Thyroid gland (tissue), 4 donors: ENCODE measurements at regions not wholly inside any gene's neighbourhood (a gene's known extent, or its start where the extent isn't known, plus 50 kb on each side); places are given as distances from the start of the nearest gene placed in this dataset.

Source experiments
- DNase-seq, 2 donors: peaks; one replicate each; pipeline ENCODE4 v3.0.0-alpha.2; 2019
- H3K27ac ChIP-seq, 3 donors: fragments of 200-600 bp; sonication (generic); 1 replicate in 2 of 3; 2 replicates in 1 of 3; pipeline ENCODE4 v1.5.1; 2016 to 2019; ENCODE audit warnings: mild to moderate bottlenecking in 1 of 3, moderate library complexity in 1 of 3
- H3K27me3 ChIP-seq: fragments of 200-600 bp; sonication (generic); one replicate; pipeline ENCODE4 v1.5.1; 2019
- H3K36me3 ChIP-seq, 2 donors: fragments of 200-600 bp; sonication (generic); one replicate each; pipeline ENCODE4 v1.5.1; 2016 to 2019
- H3K4me1 ChIP-seq, 2 donors: fragments of 200-600 bp; sonication (generic); one replicate each; pipeline ENCODE4 v1.5.1; 2017 to 2019
- H3K4me3 ChIP-seq, 3 donors: fragments of 200-600 bp; sonication (generic); replicated peaks in 1 of 3; 1 replicate in 2 of 3; 2 replicates in 1 of 3; pipeline ENCODE4 v1.5.1; 2016; ENCODE audit warnings: mild to moderate bottlenecking in 1 of 3
- H3K9me3 ChIP-seq: fragments of 200-600 bp; sonication (generic); one replicate; pipeline ENCODE4 v1.5.1; 2017
- CTCF ChIP-seq, 6 experiments: fragments of 200-600 bp in 3 of 6; fragments of 450-650 bp in 3 of 6; sonication (generic) in 3 of 6; IDR thresholded peaks; one replicate each; pipeline ENCODE4 v1.5.1; 2016 to 2019; ENCODE audit warnings: antibody characterized with exemption in 6 of 6, mild to moderate bottlenecking in 2 of 6, inconsistent platforms in 1 of 6, moderate library complexity in 1 of 6
- POLR2A ChIP-seq, 2 donors: fragments of 450-650 bp; IDR thresholded peaks; one replicate each; pipeline ENCODE4 v1.6.1; 2017; ENCODE audit warnings: antibody characterized with exemption in 2 of 2, mild to moderate bottlenecking in 2 of 2, moderate library complexity in 1 of 2
- WGBS, 2 donors: methylation state at CpG; one replicate each; pipeline ENCODE4 v1.1.5; 2017; 5-methylcytosine and 5-hydroxymethylcytosine counted together
- intact Hi-C: fragments of 100-400 bp; cut with DNase I; formaldehyde crosslinking; loops from one replicate; pipeline ENCODE4 v1.15.1; 2023

- Histone ChIP-seq H3K4me1 (no peaks in the 10 kb centered on the region), H3K27ac (no peak overlapping the region), H3K4me3 (no peak overlapping the region), H3K9me3 (no peaks in the 10 kb centered on the region), H3K36me3 (no peaks in the 10 kb centered on the region), H3K27me3 (no peaks in the 10 kb centered on the region)
- DNase-seq = no peak
- intact Hi-C loops = no loop called here
- no peak for TF ChIP-seq CTCF (IDR thresholded peaks at IDR 0.05)
- no peak for TF ChIP-seq POLR2A (IDR thresholded peaks at IDR 0.05)
- 78 to 79% methylated on average over 7 of the region's 7 CpGs for WGBS, 2 donors
Observed at GRCh38 chr17:34485999-34486398, 93.4 kb upstream of the TMEM132E start.

GRCh38 chr17:34484193-34484733 is 95.1 kb upstream of the TMEM132E start:
- Histone ChIP-seq H3K36me3 (no peaks in the 10 kb centered on the region), H3K27ac (no peak overlapping the region), H3K9me3 (no peaks in the 10 kb centered on the region), H3K4me1 (no peaks in the 10 kb centered on the region), H3K27me3 (no peaks in the 10 kb centered on the region), H3K4me3 (no peak overlapping the region)
- WGBS, 2 donors = 65 to 73% methylated on average over 7 to 8 of the region's 8 CpGs
- TF ChIP-seq POLR2A (IDR thresholded peaks at IDR 0.05) (no peak), CTCF (IDR thresholded peaks at IDR 0.05) (no peak)
- intact Hi-C loops = no loop called here
- no peak for DNase-seq

GRCh38 chr17:34482730-34483129 is 96.7 kb upstream of the TMEM132E start:
- Histone ChIP-seq H3K4me3 (no peak overlapping the region), H3K27me3 (no peaks in the 10 kb centered on the region), H3K9me3 (no peaks in the 10 kb centered on the region), H3K4me1 (no peaks in the 10 kb centered on the region), H3K27ac (no peak overlapping the region), H3K36me3 (no peaks in the 10 kb centered on the region)
- TF ChIP-seq POLR2A (IDR thresholded peaks at IDR 0.05) = no peak
- no peak for TF ChIP-seq CTCF (IDR thresholded peaks at IDR 0.05)
- no peak for DNase-seq
- intact Hi-C loops = no loop called here
- 56 to 58% methylated on average over 6 to 7 of the region's 7 CpGs for WGBS, 2 donors

GRCh38 chr17:34481779-34482178 is 97.6 kb upstream of the TMEM132E start:
- H3K27me3 ChIP-seq = no peaks in the 10 kb centered on the region
- no peak for DNase-seq
- H3K36me3 ChIP-seq = no peaks in the 10 kb centered on the region
- no peaks in the 10 kb centered on the region for H3K9me3 ChIP-seq
- 40 to 48% methylated on average over 1 of the region's 1 CpG for WGBS, 2 donors
- intact Hi-C loops = no loop called here
- TF ChIP-seq CTCF (IDR thresholded peaks at IDR 0.05) = no peak
- no peak for TF ChIP-seq POLR2A (IDR thresholded peaks at IDR 0.05)
- H3K4me3 ChIP-seq = no peak overlapping the region
- H3K4me1 ChIP-seq = no peaks in the 10 kb centered on the region
- H3K27ac ChIP-seq = no peak overlapping the region

GRCh38 chr17:34479371-34479770 is 100.0 kb upstream of the TMEM132E start:
- WGBS, 2 donors = 48 to 68% methylated on average over 4 to 5 of the region's 6 CpGs
- intact Hi-C loops = no loop called here
- DNase-seq = no peak
- no peak overlapping the region for H3K27ac ChIP-seq
- H3K9me3 ChIP-seq = no peaks in the 10 kb centered on the region
- no peaks in the 10 kb centered on the region for H3K27me3 ChIP-seq
- TF ChIP-seq POLR2A (IDR thresholded peaks at IDR 0.05) (no peak), CTCF (IDR thresholded peaks at IDR 0.05) (no peak)
- H3K4me1 ChIP-seq = no peaks in the 10 kb centered on the region
- H3K36me3 ChIP-seq = no peaks in the 10 kb centered on the region
- H3K4me3 ChIP-seq = no peak overlapping the region
